Gastrocnemius medialis (tissue), 4 donors: ENCODE measurements at regions not wholly inside any gene's neighbourhood (a gene's known extent, or its start where the extent isn't known, plus 50 kb on each side); places are given as distances from the start of the nearest gene placed in this dataset.
"Not testable (repeated sequence)": the region's sequence is repeated elsewhere in the genome, so short reads cannot be mapped to it uniquely, and the experiment has no call there.

Experiments
- POLR2A ChIP-seq, 2 donors: fragments of 450-650 bp; IDR thresholded peaks; one replicate each; pipeline ENCODE4 v1.6.1; 2017; ENCODE audit warnings: antibody characterized with exemption in 2 of 2, mild to moderate bottlenecking in 2 of 2, moderate library complexity in 2 of 2
- TF ChIP-seq, protein P1 (sequence below), 5 experiments: fragments of 450-650 bp in 3 of 5; fragments of 200-600 bp in 2 of 5; sonication (generic) in 2 of 5; IDR thresholded peaks in 4 of 5; conservative IDR thresholded peaks in 1 of 5; 1 replicate in 4 of 5; 2 replicates in 1 of 5; pipeline ENCODE4 v1.5.1; 2016 to 2019; ENCODE audit warnings: antibody characterized with exemption in 5 of 5, mild to moderate bottlenecking in 3 of 5, moderate library complexity in 3 of 5

- TF ChIP-seq, protein P1, sequence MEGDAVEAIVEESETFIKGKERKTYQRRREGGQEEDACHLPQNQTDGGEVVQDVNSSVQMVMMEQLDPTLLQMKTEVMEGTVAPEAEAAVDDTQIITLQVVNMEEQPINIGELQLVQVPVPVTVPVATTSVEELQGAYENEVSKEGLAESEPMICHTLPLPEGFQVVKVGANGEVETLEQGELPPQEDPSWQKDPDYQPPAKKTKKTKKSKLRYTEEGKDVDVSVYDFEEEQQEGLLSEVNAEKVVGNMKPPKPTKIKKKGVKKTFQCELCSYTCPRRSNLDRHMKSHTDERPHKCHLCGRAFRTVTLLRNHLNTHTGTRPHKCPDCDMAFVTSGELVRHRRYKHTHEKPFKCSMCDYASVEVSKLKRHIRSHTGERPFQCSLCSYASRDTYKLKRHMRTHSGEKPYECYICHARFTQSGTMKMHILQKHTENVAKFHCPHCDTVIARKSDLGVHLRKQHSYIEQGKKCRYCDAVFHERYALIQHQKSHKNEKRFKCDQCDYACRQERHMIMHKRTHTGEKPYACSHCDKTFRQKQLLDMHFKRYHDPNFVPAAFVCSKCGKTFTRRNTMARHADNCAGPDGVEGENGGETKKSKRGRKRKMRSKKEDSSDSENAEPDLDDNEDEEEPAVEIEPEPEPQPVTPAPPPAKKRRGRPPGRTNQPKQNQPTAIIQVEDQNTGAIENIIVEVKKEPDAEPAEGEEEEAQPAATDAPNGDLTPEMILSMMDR (IDR thresholded peaks at IDR 0.05 in 4 of 5, conservative IDR thresholded peaks at IDR 0.05 in 1 of 5): not testable (repeated sequence)
- TF ChIP-seq POLR2A (IDR thresholded peaks at IDR 0.05): not testable (repeated sequence)
These were observed 951.0 kb upstream of the C9orf72 start for GRCh38 chr9:28524309-28524708.
